Midbrain (tissue), 1 donor: ENCODE measurements at regions not wholly inside any gene's neighbourhood (a gene's known extent, or its start where the extent isn't known, plus 50 kb on each side); places are given as distances from the start of the nearest gene placed in this dataset.
A peak's percentile ranks its signal among the peaks of the same experiment; 100 is the strongest.

ENCODE experiments used
- DNase-seq: peaks from one replicate; lab custom pipeline; 2025; lab: John Stamatoyannopoulos, UW

DNA sequence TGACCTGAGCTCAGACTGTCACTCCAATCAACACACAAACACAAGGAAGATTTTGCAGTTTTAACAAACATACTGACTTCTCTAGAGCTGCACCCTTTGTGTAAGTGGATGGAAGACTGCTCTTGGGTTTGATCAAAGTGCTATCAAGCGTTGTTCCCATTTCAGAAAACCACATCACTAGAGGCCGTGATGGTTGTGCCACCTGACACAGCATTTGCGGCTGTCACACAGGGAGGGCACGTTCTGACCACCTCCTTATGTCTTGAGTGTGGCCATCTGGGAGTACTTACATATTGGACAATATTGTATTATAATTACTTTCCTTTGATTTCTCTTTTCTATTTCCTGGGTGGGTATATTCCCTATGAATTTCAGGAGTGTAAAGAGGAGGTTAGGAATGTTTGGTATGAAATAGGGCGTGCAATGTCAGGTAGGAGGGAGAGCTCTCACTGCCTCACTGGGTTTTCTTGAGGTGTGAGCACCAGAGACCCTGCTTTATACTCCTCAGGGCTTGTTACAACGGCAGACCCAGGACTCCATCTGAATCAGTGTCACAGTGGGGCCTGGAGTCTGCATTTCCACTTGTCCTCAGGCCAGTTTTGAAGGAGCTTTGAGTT is 74.3 kb downstream of the SYNE3 start:
- DNase-seq: no peak

DNA sequence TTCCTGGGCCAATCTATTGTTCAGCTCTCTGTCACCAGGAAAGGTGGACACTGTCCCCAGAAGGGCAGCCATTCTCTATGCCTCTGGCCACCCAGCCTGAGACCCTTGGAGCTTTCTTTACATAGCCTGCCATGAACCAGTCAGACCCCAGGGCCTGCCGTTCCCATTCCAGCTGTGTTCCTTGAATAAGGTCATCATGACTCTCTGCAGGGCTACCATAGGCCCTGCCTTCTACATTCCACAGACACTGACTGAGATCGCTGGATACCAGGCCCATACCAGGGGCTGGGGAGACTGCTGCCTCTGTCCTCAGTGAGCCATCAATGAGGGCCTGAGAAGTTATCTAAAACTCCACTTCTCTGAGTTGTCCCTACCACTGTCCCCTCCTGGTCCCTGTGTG is 75.5 kb downstream of the SYNE3 start:
- DNase-seq: no peak

DNA sequence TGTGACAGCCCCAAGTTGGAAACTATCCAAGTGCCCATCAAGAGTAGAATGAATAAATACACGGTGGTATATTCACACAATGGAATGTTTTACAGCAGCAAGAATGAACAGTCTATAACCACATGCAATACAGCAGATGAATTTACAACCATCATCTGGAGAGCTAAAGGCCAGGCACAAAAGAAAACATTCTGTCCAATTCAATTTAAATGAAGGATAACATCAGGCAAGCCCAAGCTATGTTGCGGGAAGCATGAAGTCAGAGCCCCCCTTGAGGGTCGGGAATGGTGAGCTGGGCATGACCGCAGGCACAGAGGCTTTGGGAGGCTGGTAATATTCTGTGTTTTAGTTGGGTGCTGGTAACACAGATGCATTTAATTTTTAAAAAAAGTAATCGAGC is 76.0 kb downstream of the SYNE3 start:
- no peak for DNase-seq

DNA sequence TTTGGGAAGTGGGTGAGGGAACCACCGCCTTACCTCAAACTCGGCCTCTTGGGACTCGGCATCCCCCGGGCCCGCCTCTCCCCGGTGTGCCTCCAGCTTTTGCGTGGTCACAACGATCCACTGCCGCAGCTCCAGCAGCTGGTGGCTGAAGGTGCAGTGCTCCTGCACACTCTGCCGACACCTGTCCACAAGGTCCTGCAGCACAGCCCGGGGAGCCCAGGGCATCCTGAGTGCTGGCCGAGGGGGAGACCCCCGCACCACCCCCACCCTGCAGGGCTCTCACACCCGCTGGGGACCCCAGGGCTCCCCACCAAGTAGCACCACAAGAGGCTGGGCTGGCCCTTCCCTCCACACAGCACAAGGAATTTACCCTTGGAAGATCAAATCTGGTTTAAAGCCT is 76.6 kb downstream of the SYNE3 start:
- DNase-seq: no peak

DNA sequence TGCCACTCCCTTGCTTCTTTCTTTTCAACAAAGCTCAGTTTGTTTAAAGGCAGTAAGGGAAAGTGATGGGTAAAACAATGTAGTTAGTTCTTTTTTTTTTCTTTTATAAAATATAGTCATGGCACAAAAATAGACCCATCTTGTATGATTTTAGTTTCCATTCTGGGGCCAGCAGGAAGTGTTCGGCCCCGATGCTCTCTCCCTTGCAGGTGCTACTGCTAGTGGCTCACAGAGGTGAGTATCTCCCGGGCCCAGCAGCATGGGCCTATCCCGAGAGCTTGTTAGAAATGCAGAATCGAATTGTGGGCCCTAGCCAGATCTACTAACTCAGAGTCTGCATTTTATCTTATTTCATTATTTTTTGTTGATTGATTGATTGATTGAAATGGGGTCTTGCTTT is 78.7 kb downstream of the SYNE3 start:
- no peak for DNase-seq

DNA sequence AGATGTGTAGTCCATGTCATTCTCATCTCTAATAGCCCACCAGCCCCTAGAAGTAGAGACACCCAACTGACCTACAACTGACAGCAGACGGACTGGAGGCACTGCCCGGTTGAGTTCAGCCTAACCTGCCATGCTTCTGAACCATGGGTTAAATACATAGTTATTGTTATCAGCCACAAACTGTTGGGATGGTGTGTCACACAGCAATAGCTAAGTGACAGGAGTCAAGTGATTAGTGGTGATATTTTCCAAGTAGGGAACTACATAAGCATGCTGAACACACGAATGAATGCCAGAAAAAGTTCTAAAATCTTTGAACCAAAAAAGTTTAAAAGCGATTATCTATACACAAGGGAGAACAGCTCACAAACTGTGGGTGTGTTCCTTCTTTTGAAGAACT is 80.1 kb downstream of the SYNE3 start:
- no peak for DNase-seq

DNA sequence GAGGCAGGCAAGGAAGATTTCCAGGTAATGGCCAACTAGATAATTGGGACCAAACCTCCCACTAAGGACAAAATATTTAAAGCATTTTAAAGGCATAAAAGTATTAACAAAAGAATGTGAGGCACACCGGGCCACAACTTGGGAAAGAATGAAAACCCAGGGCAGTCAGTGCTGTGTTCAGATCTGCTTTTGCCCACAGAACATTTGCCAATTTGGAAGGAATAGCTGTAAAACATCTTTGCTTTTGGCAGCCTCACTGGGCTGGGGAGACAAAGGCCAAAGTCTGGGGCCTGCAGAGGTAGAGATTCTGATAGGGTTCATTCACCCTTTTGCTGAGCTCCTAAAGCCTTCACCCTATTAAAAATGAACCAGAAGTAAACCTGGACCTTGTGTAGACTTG is 82.3 kb downstream of the SYNE3 start:
- no peak for DNase-seq

DNA sequence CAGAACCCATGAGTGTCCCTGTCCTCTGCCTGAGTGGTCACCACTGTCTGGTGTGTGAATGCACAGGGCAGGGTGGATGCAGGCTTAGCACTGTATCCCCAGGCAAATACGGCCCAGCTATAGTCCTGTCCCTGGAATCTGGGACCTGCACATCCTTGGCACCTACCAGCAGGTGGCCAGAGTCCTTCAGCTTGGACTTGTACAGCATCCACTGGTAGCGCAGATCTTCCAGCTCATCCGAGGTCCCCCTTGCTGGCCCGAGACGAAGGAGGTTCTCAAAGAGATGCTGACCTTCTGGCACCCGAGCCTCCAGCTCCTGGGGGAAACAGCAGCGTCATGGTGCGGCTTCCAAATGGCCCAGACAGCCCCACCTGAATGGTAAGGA is 83.4 kb downstream of the SYNE3 start:
- no peak for DNase-seq

DNA sequence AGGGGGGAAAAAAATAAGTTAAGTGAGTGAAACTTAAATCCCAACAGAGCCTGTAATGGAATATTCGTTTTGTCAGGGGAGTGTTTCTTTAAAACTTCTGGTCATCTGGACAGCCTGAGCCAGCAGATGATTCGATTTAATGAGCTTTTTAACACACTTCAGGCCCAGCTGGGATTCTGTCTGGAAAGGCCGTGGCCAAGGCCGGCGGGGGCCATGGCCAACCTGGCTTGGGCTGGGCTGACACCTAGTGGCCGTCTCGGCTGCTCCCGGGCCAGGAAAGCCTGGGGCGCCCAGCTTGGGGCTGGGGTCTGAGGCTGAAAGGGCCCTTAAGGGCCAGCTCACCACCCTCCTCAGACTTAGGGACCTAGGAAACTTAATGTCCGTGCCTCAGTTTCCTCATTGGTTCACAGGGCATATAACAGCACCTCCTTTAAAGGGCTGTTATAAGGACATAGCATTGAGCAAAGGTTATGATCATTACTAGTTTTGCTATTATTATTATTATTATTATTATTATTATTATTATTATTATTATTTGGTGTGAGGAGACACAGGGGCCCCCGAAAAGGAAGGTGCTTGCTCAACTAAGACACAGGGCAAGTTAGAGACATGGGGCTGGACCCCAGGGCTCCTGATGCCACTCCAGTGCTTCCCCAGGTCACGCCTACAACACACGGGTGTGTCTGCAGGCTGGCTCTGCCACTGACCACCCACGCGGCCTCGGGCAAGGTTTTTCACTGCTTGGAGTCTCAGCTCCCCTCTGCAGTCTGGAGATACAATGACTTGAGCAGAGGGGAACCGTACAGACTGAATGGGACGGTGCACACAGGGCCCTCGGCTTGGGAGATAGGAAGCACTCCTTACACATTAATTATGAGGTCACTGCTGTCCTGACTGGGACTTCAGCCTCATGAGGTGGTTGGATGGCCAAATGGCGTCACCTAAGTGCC is 84.0 kb downstream of the SYNE3 start:
- peak; percentile 61 for DNase-seq

DNA sequence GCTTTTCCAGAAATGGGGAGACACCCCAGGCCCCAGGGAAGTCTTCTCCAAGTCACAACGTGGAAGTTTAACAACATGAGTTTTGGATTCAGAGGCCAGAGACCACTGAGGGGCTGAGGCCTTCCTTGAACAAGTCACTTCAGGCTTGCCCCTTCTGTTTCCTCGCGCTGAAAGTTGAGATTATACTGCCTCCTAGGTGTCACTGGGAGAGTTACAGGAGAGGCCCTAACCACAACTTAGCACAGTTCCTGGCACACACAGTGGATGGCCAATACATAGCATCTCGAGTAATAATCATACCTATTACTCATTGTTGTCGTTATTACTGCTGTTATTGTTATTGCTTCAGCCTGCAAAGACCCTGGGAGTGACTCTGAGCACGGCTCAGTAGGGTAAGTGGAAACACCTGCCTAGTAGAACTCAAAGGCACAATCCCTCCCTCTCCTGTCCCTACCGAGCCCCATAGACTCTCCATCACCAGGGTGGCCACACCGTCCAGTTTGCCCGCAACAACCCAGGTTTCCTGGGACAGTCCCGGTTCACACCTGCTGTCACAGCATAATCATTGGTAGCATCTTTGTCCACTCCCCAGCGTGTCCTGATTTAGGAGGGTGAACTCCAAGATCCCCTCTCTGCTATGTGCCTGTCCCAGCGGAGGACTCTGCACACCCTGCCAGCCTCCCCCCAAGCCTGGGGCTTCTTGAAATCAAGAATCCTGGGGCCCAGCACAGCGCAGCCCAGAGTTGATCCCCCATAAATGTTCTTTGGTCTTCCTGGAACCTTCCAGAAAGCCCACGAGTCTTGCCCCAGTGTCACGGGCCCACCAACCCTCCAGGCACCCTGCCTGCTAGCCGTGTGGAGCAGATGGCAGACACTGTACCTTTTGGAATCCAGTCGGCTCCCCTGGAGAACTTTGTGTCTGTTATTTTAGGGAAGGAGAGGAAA is 85.0 kb downstream of the SYNE3 start:
- peak; percentile 31 for DNase-seq

DNA sequence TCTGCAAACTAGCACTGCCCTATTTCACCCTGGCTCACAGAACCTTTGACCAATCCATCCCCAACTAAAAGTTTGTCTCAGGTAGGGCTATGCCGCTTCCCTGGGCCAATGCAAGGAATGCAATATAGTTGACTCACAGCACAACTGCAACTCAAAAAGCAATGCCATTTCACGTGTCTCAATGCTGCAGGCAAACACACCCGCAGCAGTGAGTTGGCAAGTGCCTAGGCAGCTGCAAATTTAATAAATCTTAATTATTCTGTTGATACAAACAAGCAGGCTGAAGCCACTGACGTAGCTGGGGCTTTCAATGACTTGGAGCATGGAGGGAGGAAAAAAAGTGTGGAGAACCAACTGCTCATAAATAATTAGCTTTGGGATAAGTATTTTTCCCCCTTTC is 87.9 kb downstream of the SYNE3 start:
- DNase-seq: no peak

DNA sequence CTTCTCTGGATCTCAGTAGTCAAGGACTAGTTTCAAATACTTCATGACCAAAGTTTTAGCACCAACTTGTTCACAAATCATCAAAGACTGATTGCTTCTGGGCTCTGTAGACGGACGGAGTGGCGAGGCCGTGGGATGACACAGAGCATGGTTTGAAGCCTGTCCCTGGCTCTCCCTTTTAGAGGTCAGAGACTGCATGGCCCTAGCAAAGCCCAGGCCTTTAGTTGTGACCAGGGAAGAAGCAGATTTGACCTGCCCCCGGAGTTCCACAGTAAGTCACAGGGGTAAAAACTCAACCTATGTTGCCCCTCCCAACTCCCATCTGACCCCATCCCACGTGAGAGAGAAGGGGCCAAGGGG is 90.4 kb downstream of the SYNE3 start:
- no peak for DNase-seq

DNA sequence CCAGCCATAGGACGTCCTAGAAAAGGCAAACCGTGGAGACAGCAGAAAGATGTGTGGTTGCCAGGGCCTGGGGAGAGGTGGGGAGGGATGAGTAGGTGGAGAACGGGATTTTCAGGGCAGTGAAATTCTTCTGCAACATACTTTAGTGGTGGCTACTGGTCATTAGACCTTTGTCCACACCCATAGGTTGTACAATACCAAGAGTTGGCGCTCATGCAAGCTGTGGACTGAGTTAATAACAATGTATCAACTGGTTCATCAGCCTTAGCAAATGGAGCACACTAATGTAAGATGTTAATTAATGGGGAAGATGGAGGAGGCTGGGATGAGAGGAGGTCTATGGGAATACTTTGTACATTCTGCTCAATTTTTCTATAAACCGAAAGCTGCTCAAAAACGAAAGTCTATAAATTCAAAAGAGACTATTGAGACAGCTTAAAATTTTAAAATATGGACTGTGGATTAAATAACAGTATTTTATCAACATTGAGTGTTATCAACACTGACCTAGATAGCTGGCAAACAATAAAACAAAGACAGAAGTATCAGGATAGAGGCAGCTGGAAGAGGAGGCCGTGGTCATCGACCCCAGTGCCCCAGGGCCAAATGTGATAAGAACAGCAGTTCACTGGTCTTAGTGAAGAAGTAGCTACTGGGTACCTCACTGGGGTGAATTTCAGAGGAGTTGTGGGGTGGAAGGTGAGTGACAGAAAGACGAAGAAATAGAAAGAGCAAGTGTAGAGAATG is 90.9 kb downstream of the SYNE3 start:
- no peak for DNase-seq

DNA sequence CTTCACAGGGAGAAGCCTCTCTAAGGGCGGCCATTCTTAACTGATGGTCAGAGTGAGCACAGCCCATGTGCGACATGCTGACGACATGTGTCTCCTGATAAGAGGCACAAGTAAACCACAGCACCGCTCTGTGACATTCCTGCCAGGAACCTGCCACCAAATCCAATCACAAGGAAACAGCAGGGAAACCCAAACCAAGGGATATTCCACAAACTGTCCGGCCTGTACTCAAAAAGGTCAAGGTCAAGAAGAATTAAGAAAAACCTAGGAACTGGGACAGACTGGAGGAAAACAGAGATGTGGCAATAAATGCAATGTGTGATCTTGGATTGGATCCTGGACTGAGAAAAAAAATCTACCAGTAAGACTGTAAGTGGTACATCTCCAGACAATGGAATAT is 91.9 kb downstream of the SYNE3 start:
- no peak for DNase-seq

DNA sequence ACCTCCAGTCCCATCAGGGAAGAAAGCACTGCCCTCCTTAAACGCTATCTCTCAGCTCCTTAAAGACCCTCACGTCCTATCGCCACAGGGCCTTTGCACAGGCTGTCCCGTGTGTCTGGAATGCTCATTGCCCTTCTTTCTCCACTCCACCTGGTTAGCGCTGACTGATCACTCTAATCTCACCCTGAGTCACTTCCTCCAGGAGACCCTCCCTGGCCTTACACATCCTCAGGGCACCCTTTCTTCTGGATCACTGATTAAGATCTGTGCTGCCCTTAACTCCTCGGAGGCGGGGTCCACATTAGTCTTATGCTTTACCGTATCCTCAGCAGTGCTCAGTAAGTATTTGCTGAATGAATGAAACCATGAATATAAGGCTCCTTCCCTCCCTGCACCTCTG is 94.7 kb downstream of the SYNE3 start:
- DNase-seq: no peak

DNA sequence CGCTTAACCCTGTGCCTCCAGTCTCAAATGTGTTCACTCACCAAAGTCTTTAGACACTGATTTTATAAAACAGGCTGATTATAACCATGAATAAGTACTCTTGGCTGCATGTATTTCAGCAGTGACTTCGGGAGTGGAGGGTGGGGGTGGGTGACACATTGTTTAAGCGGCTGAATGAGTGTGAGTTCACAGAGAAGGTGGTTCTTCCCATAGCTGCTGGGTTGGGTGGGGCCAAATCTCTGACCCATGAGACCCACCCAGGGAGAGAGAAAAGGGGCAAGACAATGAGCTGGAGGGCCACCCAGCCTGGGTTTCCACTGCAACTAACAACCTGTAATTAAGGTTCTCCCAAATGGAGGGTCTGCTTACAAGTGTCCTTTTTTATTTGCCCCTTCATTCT is 96.4 kb downstream of the SYNE3 start:
- no peak for DNase-seq

DNA sequence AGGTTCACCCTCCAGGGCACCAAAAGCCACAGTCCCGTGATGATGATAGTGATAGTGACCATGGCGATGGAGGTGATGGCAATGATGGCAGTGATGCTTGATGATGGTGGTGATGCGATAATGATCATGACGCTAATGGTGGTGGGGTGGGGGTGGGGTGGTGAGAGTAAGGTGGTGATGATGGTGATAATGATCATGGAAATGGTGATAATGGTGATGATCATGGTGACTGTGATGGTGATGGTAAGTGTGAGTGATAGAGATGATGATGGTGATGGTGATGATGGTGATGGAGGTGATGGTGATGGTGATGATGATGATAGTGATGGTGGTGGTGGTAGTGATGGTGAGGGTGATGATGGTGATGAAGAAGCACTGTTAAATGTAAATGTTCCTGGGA is 96.9 kb downstream of the SYNE3 start:
- DNase-seq: no peak

DNA sequence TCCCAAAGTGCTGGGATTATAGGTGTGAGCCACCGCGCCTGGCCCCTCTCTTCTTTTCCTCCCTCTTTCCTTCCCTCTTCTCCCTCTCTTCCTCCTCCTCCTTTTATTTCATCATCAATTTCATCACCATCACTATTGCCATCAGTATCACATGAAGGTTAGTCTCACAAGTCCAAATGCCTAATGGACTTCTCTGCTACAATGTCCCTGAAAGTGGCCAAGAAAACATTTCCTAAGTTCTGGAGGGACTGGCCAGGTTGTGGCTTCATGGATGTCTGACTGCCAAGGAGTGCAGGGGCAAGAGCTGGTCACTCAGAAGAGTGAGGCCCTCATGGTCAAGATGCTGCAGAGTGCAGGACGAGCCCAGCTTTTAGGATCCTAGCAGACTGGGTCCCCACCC is 97.6 kb downstream of the SYNE3 start:
- DNase-seq: no peak

DNA sequence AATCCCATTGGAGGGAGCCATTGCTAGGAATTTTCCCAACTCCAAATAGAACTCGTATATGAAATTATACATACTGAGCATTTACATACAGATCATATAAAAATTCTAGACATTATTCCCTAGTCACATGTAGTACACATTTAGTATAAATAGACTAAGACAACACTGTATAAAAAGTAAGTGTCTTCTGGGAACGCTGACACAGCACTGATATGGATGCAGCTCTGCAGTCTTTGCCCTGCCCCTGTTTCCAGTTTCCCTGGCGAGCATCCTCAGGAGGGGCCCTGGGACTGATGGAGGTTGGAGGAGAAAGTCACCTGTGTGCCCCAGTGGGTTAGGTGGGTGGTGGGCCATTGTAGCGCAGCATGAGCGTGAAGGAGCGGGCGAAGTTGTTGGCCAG is 97.8 kb upstream of the CLMN start:
- DNase-seq: no peak

DNA sequence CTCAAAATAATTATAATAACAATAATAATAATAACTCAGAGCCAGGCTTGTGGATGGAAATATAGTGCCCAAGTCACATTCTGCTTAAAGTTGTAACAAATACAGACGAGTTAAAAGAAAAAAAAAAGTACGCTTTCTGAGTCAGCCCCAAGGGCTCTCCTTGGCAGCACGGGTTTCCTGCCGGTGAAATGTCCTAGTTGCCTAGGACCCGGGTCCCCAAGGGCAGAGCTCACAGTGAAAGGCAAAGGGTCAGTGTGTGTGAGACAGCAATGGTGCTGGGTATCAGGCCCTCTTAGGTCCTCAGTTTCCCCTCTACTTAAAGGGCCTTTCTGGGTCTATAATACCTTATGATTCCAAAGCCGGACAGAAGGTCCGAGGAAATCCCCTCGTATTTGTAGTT is 96.3 kb upstream of the CLMN start:
- DNase-seq: no peak

DNA sequence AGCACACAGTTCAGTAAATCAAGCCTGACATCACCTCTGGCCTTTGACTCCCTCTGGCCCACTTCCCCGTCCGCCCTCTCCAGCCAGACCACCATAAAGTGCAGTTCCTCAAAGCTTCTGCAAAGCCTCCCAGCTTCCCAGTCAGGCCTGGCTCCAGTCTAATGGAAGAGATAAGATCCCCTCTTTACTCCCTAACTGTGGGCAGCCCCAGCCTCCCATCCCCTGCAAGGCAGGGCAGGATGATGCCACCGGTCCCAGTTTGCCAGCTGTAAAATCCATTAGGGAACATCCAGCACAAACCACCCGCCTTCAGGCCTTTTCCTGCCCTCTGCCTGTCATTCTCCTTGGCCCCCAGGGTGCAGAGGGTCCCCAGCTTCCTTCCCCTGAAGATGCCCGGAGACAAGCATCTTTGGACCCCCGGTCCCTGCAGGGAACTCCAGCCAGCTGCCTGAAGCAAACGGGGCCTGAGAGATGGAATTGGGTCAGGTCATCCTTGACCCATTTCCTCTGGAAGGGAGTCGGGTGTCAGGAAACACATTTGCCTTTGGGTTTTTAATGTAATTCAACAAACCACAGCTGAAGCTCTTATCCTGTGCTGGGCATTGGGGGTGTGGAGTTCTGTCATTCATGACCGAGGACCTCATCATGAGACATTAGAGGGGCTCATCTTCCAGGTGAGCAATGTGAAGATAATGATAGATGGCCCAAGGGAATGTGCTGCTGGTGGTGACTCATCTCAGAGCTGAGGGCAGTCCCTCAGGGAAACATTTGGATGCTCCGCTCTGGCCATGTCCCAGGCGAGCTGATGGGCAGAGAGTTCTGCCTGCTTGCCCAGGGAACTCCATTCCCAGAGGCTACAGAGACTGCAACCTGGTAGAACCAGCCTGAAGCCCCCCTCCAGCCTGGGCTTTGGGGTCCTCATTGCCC is 93.8 kb upstream of the CLMN start:
- no peak for DNase-seq
